ENCODE measurements at regions not wholly inside any gene's neighbourhood (a gene's known extent, or its start where the extent isn't known, plus 50 kb on each side); places are given as distances from the start of the nearest gene placed in this dataset.

- no peak for TF ChIP-seq CTCF (IDR thresholded peaks at IDR 0.05; ENCODE audit: insufficient read depth, low read depth, low read length, missing control alignments)
- no peak for DNase-seq (ENCODE audit: low read depth)
Observed at GRCh38 chr2:120401275-120402066, 55.5 kb downstream of the INHBB start.

GRCh38 chr2:120402067-120402433, 56.1 kb downstream of the INHBB start:
- H3K4me3 ChIP-seq (ENCODE audit: low read length), result no peak overlapping the region
- no peak for TF ChIP-seq CTCF (IDR thresholded peaks at IDR 0.05; ENCODE audit: insufficient read depth, low read depth, low read length, missing control alignments)
- no peak for DNase-seq (ENCODE audit: low read depth)

More at GRCh38 chr2:120401275-120402066, 55.5 kb downstream of the INHBB start:
- no peak overlapping the region for H3K4me3 ChIP-seq (ENCODE audit: low read length)

GRCh38 chr2:120402508-120402907, 56.6 kb downstream of the INHBB start:
- TF ChIP-seq CTCF (IDR thresholded peaks at IDR 0.05; ENCODE audit: insufficient read depth, low read depth, low read length, missing control alignments), result no peak
- DNase-seq (ENCODE audit: low read depth), result no peak
- H3K4me3 ChIP-seq (ENCODE audit: low read length), result no peak overlapping the region

GRCh38 chr2:120403261-120403660, 57.3 kb downstream of the INHBB start:
- no peak for DNase-seq (ENCODE audit: low read depth)
- H3K4me3 ChIP-seq (ENCODE audit: low read length), result no peak overlapping the region
- no peak for TF ChIP-seq CTCF (IDR thresholded peaks at IDR 0.05; ENCODE audit: insufficient read depth, low read depth, low read length, missing control alignments)

GRCh38 chr2:120403676-120404075, 57.7 kb downstream of the INHBB start:
- no peak for DNase-seq (ENCODE audit: low read depth)
- H3K4me3 ChIP-seq (ENCODE audit: low read length), result no peak overlapping the region
- TF ChIP-seq CTCF (IDR thresholded peaks at IDR 0.05; ENCODE audit: insufficient read depth, low read depth, low read length, missing control alignments), result no peak

- TF ChIP-seq CTCF (IDR thresholded peaks at IDR 0.05; ENCODE audit: insufficient read depth, low read depth, low read length, missing control alignments), result no peak
- no peak for DNase-seq (ENCODE audit: low read depth)
- no peak overlapping the region for H3K4me3 ChIP-seq (ENCODE audit: low read length)
Observed at GRCh38 chr2:120404274-120404673, 58.3 kb downstream of the INHBB start.
